Keratinocyte (primary cell): ENCODE measurements at regions not wholly inside any gene's neighbourhood (a gene's known extent, or its start where the extent isn't known, plus 50 kb on each side); places are given as distances from the start of the nearest gene placed in this dataset.

Experiments
- DNase-seq: peaks from one replicate; pipeline ENCODE4 v3.0.0-alpha.2; 2011; ENCODE audit warnings: low read depth, missing footprints, low spot score
- FAIRE-seq: peaks from 2 replicates; lab custom pipeline; 2011; peaks lifted over from hg19 to GRCh38; lab: Jason Lieb, UNC
- H2AFZ ChIP-seq: 2 replicates; pipeline ENCODE4 v1.6.0; 2012; ENCODE audit warnings: low read length, control low read depth, inconsistent platforms; ENCODE audit not compliant: control insufficient read depth
- H3K27ac ChIP-seq: 2 replicates; pipeline ENCODE4 v1.5.1; 2011; ENCODE audit warnings: low read length; ENCODE audit not compliant: control insufficient read depth, insufficient read depth
- H3K27me3 ChIP-seq: 3 replicates; pipeline ENCODE4 v1.6.0; 2011; ENCODE audit warnings: low read length; ENCODE audit not compliant: control insufficient read depth, insufficient read depth; ENCODE audit errors: extremely low read depth
- H3K36me3 ChIP-seq, 2 experiments: 2 replicates in 1 of 2; 3 replicates in 1 of 2; pipeline ENCODE4 v1.5.1; 2011; ENCODE audit warnings: low read length in 2 of 2, mild to moderate bottlenecking in 1 of 2; ENCODE audit not compliant: control insufficient read depth in 2 of 2, insufficient read depth in 2 of 2; ENCODE audit errors: extremely low read depth in 1 of 2
- H3K4me1 ChIP-seq: 3 replicates; pipeline ENCODE4 v1.5.1; 2011; ENCODE audit warnings: low read length; ENCODE audit not compliant: control insufficient read depth, insufficient read depth; ENCODE audit errors: extremely low read depth
- H3K4me2 ChIP-seq: 3 replicates; pipeline ENCODE4 v1.6.0; 2011; ENCODE audit warnings: low read depth, low read length; ENCODE audit not compliant: control insufficient read depth, insufficient read depth; ENCODE audit errors: extremely low read depth
- H3K4me3 ChIP-seq, 3 experiments: fragments of 200-600 bp in 1 of 3; sonication (generic) in 1 of 3; 2 replicates in 2 of 3; 3 replicates in 1 of 3; pipeline ENCODE4 v1.5.1; 2011 to 2016; ENCODE audit warnings: low read length in 3 of 3, mild to moderate bottlenecking in 3 of 3, control low read depth in 2 of 3, inconsistent platforms in 1 of 3, low read depth in 1 of 3, mixed read lengths in 1 of 3, mixed run types in 1 of 3, moderate library complexity in 1 of 3; ENCODE audit not compliant: control insufficient read depth in 2 of 3, insufficient read depth in 2 of 3; ENCODE audit errors: extremely low read depth in 1 of 3
- H3K79me2 ChIP-seq: 2 replicates; pipeline ENCODE4 v1.6.0; 2012; ENCODE audit warnings: low read length; ENCODE audit not compliant: control insufficient read depth, insufficient read depth
- H3K9ac ChIP-seq: 3 replicates; pipeline ENCODE4 v1.6.0; 2011; ENCODE audit warnings: low read length; ENCODE audit not compliant: control insufficient read depth, insufficient read depth; ENCODE audit errors: extremely low read depth
- H3K9me1 ChIP-seq: 3 replicates; pipeline ENCODE4 v1.6.0; 2011; ENCODE audit warnings: low read length; ENCODE audit not compliant: control insufficient read depth, insufficient read depth; ENCODE audit errors: extremely low read depth
- H3K9me3 ChIP-seq: 2 replicates; pipeline ENCODE4 v1.5.1; 2012; ENCODE audit warnings: low read depth, low read length; ENCODE audit not compliant: control insufficient read depth
- H4K20me1 ChIP-seq: 3 replicates; pipeline ENCODE4 v1.6.0; 2011; ENCODE audit warnings: low read length; ENCODE audit not compliant: control insufficient read depth, insufficient read depth; ENCODE audit errors: extremely low read depth
- EZH2 ChIP-seq: IDR thresholded peaks from one replicate; pipeline ENCODE4 v1.6.1; 2012; ENCODE audit warnings: inconsistent platforms, mild to moderate bottlenecking, low read length, moderate library complexity
- dilution Hi-C: fragments of 300-500 bp; cut with MboI; formaldehyde crosslinking; loops from one replicate; pipeline ENCODE4 v1.7.0; 2020; ENCODE audit warnings: low sequenced_read_pairs; ENCODE audit not compliant: extremely low pct_ligation_motif_present
- TF ChIP-seq, protein P1 (sequence below), 3 experiments: IDR thresholded peaks in 1 of 3; conservative IDR thresholded peaks in 1 of 3; optimal IDR thresholded peaks in 1 of 3; 2 replicates in 2 of 3; 3 replicates in 1 of 3; pipeline versions ENCODE3 to v1.5.1; 2011; ENCODE audit warnings: low read length in 3 of 3, mild to moderate bottlenecking in 3 of 3, moderate library complexity in 2 of 3, control low read depth in 1 of 3, inconsistent platforms in 1 of 3; ENCODE audit not compliant: insufficient read depth in 2 of 3; ENCODE audit errors: extremely low read depth in 1 of 3

DNA sequence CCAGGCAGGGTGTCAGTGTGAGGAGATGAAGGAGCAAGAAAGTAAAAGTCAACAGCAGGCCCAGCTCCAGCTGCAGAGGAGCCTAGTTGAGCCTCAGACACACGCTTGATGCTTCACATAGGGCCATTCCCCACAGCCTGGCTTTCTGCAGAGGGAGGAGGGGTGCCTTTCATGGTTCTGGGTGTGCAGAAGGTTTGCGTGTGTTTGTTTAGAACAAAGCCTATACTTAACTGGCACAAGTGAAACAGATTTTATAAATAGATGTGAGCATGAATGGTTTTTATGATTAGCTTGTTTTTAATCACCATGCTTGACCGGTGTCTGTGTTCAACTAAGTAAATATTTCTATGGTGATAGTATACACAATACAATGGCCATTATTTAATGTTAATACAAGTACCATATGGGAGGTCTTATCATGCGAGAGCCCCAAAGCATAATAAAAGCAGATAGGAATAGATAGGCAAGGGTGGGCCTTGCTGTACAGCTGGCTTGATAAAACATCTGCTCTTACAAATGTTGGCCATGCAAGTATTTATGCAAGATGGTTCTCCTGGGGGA lies 290.2 kb downstream of the ETS1 start:
- no peaks in the 10 kb centered on the region for H3K9me3 ChIP-seq
- H4K20me1 ChIP-seq, result no peaks in the 10 kb centered on the region
- no peaks in the 10 kb centered on the region for H3K27me3 ChIP-seq
- H3K27ac ChIP-seq, result no peak overlapping the region
- dilution Hi-C loops, result no loop called here
- TF ChIP-seq, protein P1, sequence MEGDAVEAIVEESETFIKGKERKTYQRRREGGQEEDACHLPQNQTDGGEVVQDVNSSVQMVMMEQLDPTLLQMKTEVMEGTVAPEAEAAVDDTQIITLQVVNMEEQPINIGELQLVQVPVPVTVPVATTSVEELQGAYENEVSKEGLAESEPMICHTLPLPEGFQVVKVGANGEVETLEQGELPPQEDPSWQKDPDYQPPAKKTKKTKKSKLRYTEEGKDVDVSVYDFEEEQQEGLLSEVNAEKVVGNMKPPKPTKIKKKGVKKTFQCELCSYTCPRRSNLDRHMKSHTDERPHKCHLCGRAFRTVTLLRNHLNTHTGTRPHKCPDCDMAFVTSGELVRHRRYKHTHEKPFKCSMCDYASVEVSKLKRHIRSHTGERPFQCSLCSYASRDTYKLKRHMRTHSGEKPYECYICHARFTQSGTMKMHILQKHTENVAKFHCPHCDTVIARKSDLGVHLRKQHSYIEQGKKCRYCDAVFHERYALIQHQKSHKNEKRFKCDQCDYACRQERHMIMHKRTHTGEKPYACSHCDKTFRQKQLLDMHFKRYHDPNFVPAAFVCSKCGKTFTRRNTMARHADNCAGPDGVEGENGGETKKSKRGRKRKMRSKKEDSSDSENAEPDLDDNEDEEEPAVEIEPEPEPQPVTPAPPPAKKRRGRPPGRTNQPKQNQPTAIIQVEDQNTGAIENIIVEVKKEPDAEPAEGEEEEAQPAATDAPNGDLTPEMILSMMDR (optimal IDR thresholded peaks at IDR 0.05 in 1 of 3, IDR thresholded peaks at IDR 0.05 in 1 of 3, conservative IDR thresholded peaks at IDR 0.05 in 1 of 3; ENCODE audit: extremely low read depth in 1 of 3, insufficient read depth in 2 of 3, low read length in 3 of 3), result no peak
- no peak for TF ChIP-seq EZH2
- H3K4me1 ChIP-seq, result no peaks in the 10 kb centered on the region
- H3K9ac ChIP-seq, result no peak overlapping the region
- no peaks in the 10 kb centered on the region for H3K9me1 ChIP-seq
- H3K4me3 ChIP-seq, result no peak overlapping the region
- DNase-seq (no peak), FAIRE-seq (no peak)
- H3K36me3 ChIP-seq, result no peaks in the 10 kb centered on the region
- no peak overlapping the region for H2AFZ ChIP-seq
- H3K79me2 ChIP-seq, result no peaks in the 10 kb centered on the region
- no peak overlapping the region for H3K4me2 ChIP-seq

DNA sequence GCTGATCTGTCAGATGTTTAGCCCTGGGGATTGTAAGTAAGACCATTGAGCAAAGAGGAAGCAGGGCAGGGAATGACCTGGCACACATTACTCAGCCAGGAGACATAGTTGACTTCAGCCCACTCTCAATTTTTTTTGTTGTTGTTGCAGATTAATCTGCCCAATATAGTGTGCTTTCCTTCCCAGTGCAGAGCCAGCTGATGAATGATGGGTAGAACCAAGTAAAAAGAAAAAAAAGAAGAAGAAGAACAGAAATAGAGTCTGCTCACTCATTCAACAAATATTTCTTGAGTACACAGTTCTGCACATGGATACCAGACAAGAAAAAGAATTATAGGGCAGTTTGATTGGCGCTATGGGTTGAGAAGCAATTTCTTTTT lies 292.7 kb downstream of the ETS1 start:
- H3K36me3 ChIP-seq, result no peaks in the 10 kb centered on the region
- TF ChIP-seq EZH2, result no peak
- TF ChIP-seq, protein P1 (optimal IDR thresholded peaks at IDR 0.05 in 1 of 3, IDR thresholded peaks at IDR 0.05 in 1 of 3, conservative IDR thresholded peaks at IDR 0.05 in 1 of 3; ENCODE audit: extremely low read depth in 1 of 3, insufficient read depth in 2 of 3, low read length in 3 of 3), result no peak
- no peak overlapping the region for H2AFZ ChIP-seq
- DNase-seq (no peak), FAIRE-seq (no peak)
- no peak overlapping the region for H3K27ac ChIP-seq
- no peaks in the 10 kb centered on the region for H4K20me1 ChIP-seq
- no peaks in the 10 kb centered on the region for H3K9me3 ChIP-seq
- H3K9me1 ChIP-seq, result no peaks in the 10 kb centered on the region
- no peaks in the 10 kb centered on the region for H3K79me2 ChIP-seq
- no peak overlapping the region for H3K4me2 ChIP-seq
- H3K9ac ChIP-seq, result no peak overlapping the region
- no peaks in the 10 kb centered on the region for H3K27me3 ChIP-seq
- H3K4me1 ChIP-seq, result no peaks in the 10 kb centered on the region
- dilution Hi-C loops, result no loop called here
- no peak overlapping the region for H3K4me3 ChIP-seq
